ENCODE measurements at regions not wholly inside any gene's neighbourhood (a gene's known extent, or its start where the extent isn't known, plus 50 kb on each side); places are given as distances from the start of the nearest gene placed in this dataset.

GRCh38 chrX:108811891-108812290 is 75.5 kb upstream of the IRS4 start:
- TF ChIP-seq CTCF (IDR thresholded peaks at IDR 0.05; ENCODE audit: borderline replicate concordance, extremely low read depth, low read length, poor library complexity, severe bottlenecking) = no peak
- no peak for TF ChIP-seq EZH2 (IDR thresholded peaks at IDR 0.05; ENCODE audit: borderline replicate concordance, low read depth, low read length, severe bottlenecking)
- Histone ChIP-seq H3K27ac (ENCODE audit: low read length) (no peak overlapping the region), H2AFZ (ENCODE audit: low read depth, low read length) (no peak overlapping the region), H3K79me2 (ENCODE audit: insufficient read depth, low read length) (no peaks in the 10 kb centered on the region), H3K36me3 (ENCODE audit: insufficient read depth, low read length) (no peaks in the 10 kb centered on the region), H3K9me3 (ENCODE audit: insufficient read depth, low read length, severe bottlenecking) (no peaks in the 10 kb centered on the region), H4K20me1 (ENCODE audit: insufficient read depth, low read length) (no peaks in the 10 kb centered on the region), H3K4me2 (ENCODE audit: insufficient read depth, low read length) (no peak overlapping the region), H3K9ac (ENCODE audit: low read depth, low read length) (no peak overlapping the region), H3K4me3 (ENCODE audit: low read depth in 1 of 2, low read length in 2 of 2) (no peak overlapping the region), H3K27me3 (ENCODE audit: insufficient read depth, low read length, poor library complexity) (no peaks in the 10 kb centered on the region), H3K4me1 (ENCODE audit: insufficient read depth, low read length) (no peaks in the 10 kb centered on the region)
- ATAC-seq (ENCODE audit: insufficient read depth, low read depth) (no peak), DNase-seq (no peak)

GRCh38 chrX:108795240-108795639 is 58.9 kb upstream of the IRS4 start:
- Histone ChIP-seq H4K20me1 (ENCODE audit: insufficient read depth, low read length) (no peaks in the 10 kb centered on the region), H3K9me3 (ENCODE audit: insufficient read depth, low read length, severe bottlenecking) (no peaks in the 10 kb centered on the region), H3K27me3 (ENCODE audit: insufficient read depth, low read length, poor library complexity) (no peaks in the 10 kb centered on the region), H3K79me2 (ENCODE audit: insufficient read depth, low read length) (no peaks in the 10 kb centered on the region), H3K4me1 (ENCODE audit: insufficient read depth, low read length) (no peaks in the 10 kb centered on the region), H3K27ac (ENCODE audit: low read length) (no peak overlapping the region), H3K4me3 (ENCODE audit: low read depth in 1 of 2, low read length in 2 of 2) (no peak overlapping the region), H3K4me2 (ENCODE audit: insufficient read depth, low read length) (no peak overlapping the region), H3K9ac (ENCODE audit: low read depth, low read length) (no peak overlapping the region), H2AFZ (ENCODE audit: low read depth, low read length) (no peak overlapping the region), H3K36me3 (ENCODE audit: insufficient read depth, low read length) (no peaks in the 10 kb centered on the region)
- TF ChIP-seq CTCF (IDR thresholded peaks at IDR 0.05; ENCODE audit: borderline replicate concordance, extremely low read depth, low read length, poor library complexity, severe bottlenecking) (no peak), EZH2 (IDR thresholded peaks at IDR 0.05; ENCODE audit: borderline replicate concordance, low read depth, low read length, severe bottlenecking) (no peak)
- DNase-seq (no peak), ATAC-seq (ENCODE audit: insufficient read depth, low read depth) (no peak)
